ENCODE measurements at regions not wholly inside any gene's neighbourhood (a gene's known extent, or its start where the extent isn't known, plus 50 kb on each side); places are given as distances from the start of the nearest gene placed in this dataset.

- no peak for DNase-seq (ENCODE audit: low read depth in 1 of 2, low spot score in 1 of 2)
Measured at GRCh38 chr12:94059394-94060368, 88.7 kb upstream of the PLXNC1 start.

- no peak for DNase-seq (ENCODE audit: low read depth in 1 of 2, low spot score in 1 of 2)
Measured at GRCh38 chr12:94062194-94062593, 86.2 kb upstream of the PLXNC1 start.

GRCh38 chr12:94062796-94063635 is 85.4 kb upstream of the PLXNC1 start:
- no peak for DNase-seq (ENCODE audit: low read depth in 1 of 2, low spot score in 1 of 2)

- DNase-seq (ENCODE audit: low read depth in 1 of 2, low spot score in 1 of 2): no peak
Measured at GRCh38 chr12:94070520-94070919, 77.9 kb upstream of the PLXNC1 start.

- DNase-seq (ENCODE audit: low read depth in 1 of 2, low spot score in 1 of 2): no peak
Measured at GRCh38 chr12:94071258-94071657, 77.1 kb upstream of the PLXNC1 start.

GRCh38 chr12:94073441-94074051 is 74.8 kb upstream of the PLXNC1 start:
- DNase-seq (ENCODE audit: low read depth in 1 of 2, low spot score in 1 of 2): no peak

- no peak for DNase-seq (ENCODE audit: low read depth in 1 of 2, low spot score in 1 of 2)
Measured at GRCh38 chr12:94074216-94074979, 74.0 kb upstream of the PLXNC1 start.

- DNase-seq (ENCODE audit: low read depth in 1 of 2, low spot score in 1 of 2): no peak
Measured at GRCh38 chr12:94074980-94075629, 73.3 kb upstream of the PLXNC1 start.

- no peak for DNase-seq (ENCODE audit: low read depth in 1 of 2, low spot score in 1 of 2)
Measured at GRCh38 chr12:94077209-94077608, 71.2 kb upstream of the PLXNC1 start.

- no peak for DNase-seq (ENCODE audit: low read depth in 1 of 2, low spot score in 1 of 2)
Measured at GRCh38 chr12:94078138-94078723, 70.1 kb upstream of the PLXNC1 start.

GRCh38 chr12:94078736-94079509 is 69.5 kb upstream of the PLXNC1 start:
- DNase-seq (ENCODE audit: low read depth in 1 of 2, low spot score in 1 of 2): no peak

GRCh38 chr12:94079566-94080340 is 68.6 kb upstream of the PLXNC1 start:
- DNase-seq (ENCODE audit: low read depth in 1 of 2, low spot score in 1 of 2): no peak

GRCh38 chr12:94080341-94081009 is 67.9 kb upstream of the PLXNC1 start:
- DNase-seq (ENCODE audit: low read depth in 1 of 2, low spot score in 1 of 2): no peak

- no peak for DNase-seq (ENCODE audit: low read depth in 1 of 2, low spot score in 1 of 2)
Measured at GRCh38 chr12:94082690-94083089, 65.7 kb upstream of the PLXNC1 start.

GRCh38 chr12:94089891-94090290 is 58.5 kb upstream of the PLXNC1 start:
- no peak for DNase-seq (ENCODE audit: low read depth in 1 of 2, low spot score in 1 of 2)

- no peak for DNase-seq (ENCODE audit: low read depth in 1 of 2, low spot score in 1 of 2)
Measured at GRCh38 chr12:94091624-94092023, 56.8 kb upstream of the PLXNC1 start.

GRCh38 chr12:94092516-94093241 is 55.7 kb upstream of the PLXNC1 start:
- no peak for DNase-seq (ENCODE audit: low read depth in 1 of 2, low spot score in 1 of 2)
